ENCODE measurements at regions not wholly inside any gene's neighbourhood (a gene's known extent, or its start where the extent isn't known, plus 50 kb on each side); places are given as distances from the start of the nearest gene placed in this dataset.

DNA sequence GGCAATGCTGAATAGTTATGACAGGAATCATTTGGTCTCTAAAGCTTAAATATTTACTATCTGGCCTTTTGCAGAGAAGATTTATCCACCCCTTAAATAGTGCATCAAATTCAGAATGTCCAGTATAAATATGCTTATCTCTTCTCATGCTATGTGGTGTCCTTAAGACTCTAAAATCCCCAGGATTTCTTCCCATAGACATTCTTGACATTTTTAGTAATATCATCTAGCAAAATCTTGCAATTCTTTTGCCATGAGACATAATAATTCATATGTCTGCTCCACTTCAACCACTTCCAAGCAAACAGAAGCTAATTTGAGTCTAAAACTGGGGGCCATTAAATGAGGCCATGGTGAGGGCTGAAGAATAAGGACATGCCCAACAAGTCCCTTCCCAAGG is 1923.4 kb upstream of the CDH9 start:
- no peaks in the 10 kb centered on the region for H3K4me1 ChIP-seq (ENCODE audit: insufficient read depth, low read length)
- H2BK20ac ChIP-seq (ENCODE audit: low read depth, low read length, poor library complexity, severe bottlenecking), result no peak overlapping the region
- H4K91ac ChIP-seq (ENCODE audit: insufficient read length, low read depth, low read length), result no peak overlapping the region
- no peaks in the 10 kb centered on the region for H3K27me3 ChIP-seq (ENCODE audit: insufficient read depth, low read length)
- no peak overlapping the region for H3K9ac ChIP-seq (ENCODE audit: extremely low read depth, insufficient read length, low read length)
- TF ChIP-seq, protein P1, sequence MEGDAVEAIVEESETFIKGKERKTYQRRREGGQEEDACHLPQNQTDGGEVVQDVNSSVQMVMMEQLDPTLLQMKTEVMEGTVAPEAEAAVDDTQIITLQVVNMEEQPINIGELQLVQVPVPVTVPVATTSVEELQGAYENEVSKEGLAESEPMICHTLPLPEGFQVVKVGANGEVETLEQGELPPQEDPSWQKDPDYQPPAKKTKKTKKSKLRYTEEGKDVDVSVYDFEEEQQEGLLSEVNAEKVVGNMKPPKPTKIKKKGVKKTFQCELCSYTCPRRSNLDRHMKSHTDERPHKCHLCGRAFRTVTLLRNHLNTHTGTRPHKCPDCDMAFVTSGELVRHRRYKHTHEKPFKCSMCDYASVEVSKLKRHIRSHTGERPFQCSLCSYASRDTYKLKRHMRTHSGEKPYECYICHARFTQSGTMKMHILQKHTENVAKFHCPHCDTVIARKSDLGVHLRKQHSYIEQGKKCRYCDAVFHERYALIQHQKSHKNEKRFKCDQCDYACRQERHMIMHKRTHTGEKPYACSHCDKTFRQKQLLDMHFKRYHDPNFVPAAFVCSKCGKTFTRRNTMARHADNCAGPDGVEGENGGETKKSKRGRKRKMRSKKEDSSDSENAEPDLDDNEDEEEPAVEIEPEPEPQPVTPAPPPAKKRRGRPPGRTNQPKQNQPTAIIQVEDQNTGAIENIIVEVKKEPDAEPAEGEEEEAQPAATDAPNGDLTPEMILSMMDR (conservative IDR thresholded peaks at IDR 0.05), result no peak
- H2AK5ac ChIP-seq (ENCODE audit: insufficient read length, low read length), result no peak overlapping the region
- no peak overlapping the region for H3T11ph ChIP-seq (ENCODE audit: low read length)
- no peak overlapping the region for H3K56ac ChIP-seq (ENCODE audit: insufficient read length, low read depth, low read length)
- no peak overlapping the region for H2BK15ac ChIP-seq (ENCODE audit: low read depth, low read length)
- no peaks in the 10 kb centered on the region for H3K4me1 Mint-ChIP-seq
- no peak overlapping the region for H3K14ac ChIP-seq (ENCODE audit: insufficient read depth, low read length)
- H3K9me3 Mint-ChIP-seq, result no peaks in the 10 kb centered on the region
- no peak overlapping the region for H3K23ac ChIP-seq (ENCODE audit: insufficient read length, low read depth, low read length)
- H2BK120ac ChIP-seq (ENCODE audit: low read depth, low read length, poor library complexity, severe bottlenecking), result no peak overlapping the region
- H3K4ac ChIP-seq (ENCODE audit: low read depth, low read length), result no peak overlapping the region
- H3K4me2 ChIP-seq (ENCODE audit: insufficient read depth, insufficient read length, low read length), result no peak overlapping the region
- no peak overlapping the region for H2BK12ac ChIP-seq (ENCODE audit: insufficient read length, low read depth, low read length)
- H2BK5ac ChIP-seq (ENCODE audit: insufficient read length, low read length), result no peak overlapping the region
- H3K9me3 ChIP-seq (ENCODE audit: control insufficient read depth, low read depth, low read length), result no peaks in the 10 kb centered on the region
- H3K79me2 ChIP-seq (ENCODE audit: insufficient read depth, low read length), result no peaks in the 10 kb centered on the region
- H3K79me1 ChIP-seq (ENCODE audit: insufficient read depth, low read depth, low read length, poor library complexity, severe bottlenecking), result no peaks in the 10 kb centered on the region
- no peaks in the 10 kb centered on the region for H4K20me1 ChIP-seq (ENCODE audit: control insufficient read depth, insufficient read depth, insufficient read length)
- H4K5ac ChIP-seq (ENCODE audit: insufficient read length, low read depth, low read length), result no peak overlapping the region
- H3K36me3 Mint-ChIP-seq (ENCODE audit: insufficient read depth in 1 of 3, low read depth in 3 of 3), result no peaks in the 10 kb centered on the region
- no peak for DNase-seq
- no peak overlapping the region for H2AFZ ChIP-seq (ENCODE audit: low read length)
- H3K27ac Mint-ChIP-seq, result no peak overlapping the region
- no peaks in the 10 kb centered on the region for H3K27me3 Mint-ChIP-seq (ENCODE audit: low read depth)
- no peak overlapping the region for H3K27ac ChIP-seq (ENCODE audit: insufficient read length, low read depth, low read length)
- H3K4me3 Mint-ChIP-seq, result no peak overlapping the region
- H3K18ac ChIP-seq (ENCODE audit: insufficient read length, low read depth, low read length), result no peak overlapping the region
- H4K8ac ChIP-seq (replicated peaks; ENCODE audit: insufficient read length, low read depth, low read length), result no peak overlapping the region
- no peaks in the 10 kb centered on the region for H3K23me2 ChIP-seq (ENCODE audit: insufficient read length, low read depth, low read length, poor library complexity, severe bottlenecking)

Measured in H9 (cell line).